HEK293 (cell line): ENCODE measurements at regions not wholly inside any gene's neighbourhood (a gene's known extent, or its start where the extent isn't known, plus 50 kb on each side); places are given as distances from the start of the nearest gene placed in this dataset.

ENCODE experiments used
- CTCF ChIA-PET: fragments of 350-600 bp; formaldehyde crosslinking; extraction: SDS; loops from one replicate; lab custom pipeline; 2021; ENCODE audit warnings: antibody characterized with exemption; lab: Yijun Ruan, JAX
- POLR2A ChIA-PET: fragments of 300-600 bp; formaldehyde crosslinking; extraction: SDS; loops from one replicate; lab custom pipeline; 2020; ENCODE audit warnings: antibody characterized with exemption, inconsistent platforms; lab: Yijun Ruan, JAX
- H3K27ac ChIP-seq: fragments of 200-500 bp; sonication (Bioruptor generic); 2 replicates; pipeline ENCODE4 v1.5.1; 2014; ENCODE audit warnings: low read depth, low read length, control low read depth, inconsistent platforms; ENCODE audit errors: extremely low read depth
- H3K36me3 ChIP-seq, 2 experiments: fragments of 200-500 bp in 1 of 2; sonication (Bioruptor generic) in 1 of 2; 1 replicate in 1 of 2; 2 replicates in 1 of 2; pipeline ENCODE4 v1.5.1; 2014 to 2017; ENCODE audit warnings: inconsistent platforms in 2 of 2, low read length in 2 of 2; ENCODE audit not compliant: control insufficient read depth in 2 of 2, insufficient read depth in 1 of 2
- H3K4me1 ChIP-seq: fragments of 200-500 bp; sonication (Bioruptor generic); 2 replicates; pipeline ENCODE4 v1.5.1; 2014; ENCODE audit warnings: mild to moderate bottlenecking, low read length, inconsistent platforms; ENCODE audit not compliant: control insufficient read depth, insufficient read depth
- H3K4me3 ChIP-seq: 2 replicates; pipeline ENCODE4 v1.5.1; 2011; ENCODE audit warnings: low read depth, mild to moderate bottlenecking, control low read depth, low read length, moderate library complexity
- H3K9me3 ChIP-seq: fragments of 200-500 bp; sonication (Bioruptor generic); 2 replicates; pipeline ENCODE4 v1.5.1; 2014; ENCODE audit warnings: low read depth, low read length, inconsistent platforms; ENCODE audit not compliant: control insufficient read depth, insufficient read depth
- BCL6B ChIP-seq: fragments of 450-650 bp; formaldehyde crosslinking; IDR thresholded peaks from 2 replicates; pipeline ENCODE4 v1.5.1; 2017; ENCODE audit warnings: missing biosample characterization, missing genetic modification characterization
- ELK4 ChIP-seq: IDR thresholded peaks from 2 replicates; pipeline ENCODE4 v1.6.1; 2011; ENCODE audit warnings: mild to moderate bottlenecking, low read depth, low read length, borderline replicate concordance
- GLI2 ChIP-seq: fragments of 450-650 bp; formaldehyde crosslinking; IDR thresholded peaks from 2 replicates; pipeline ENCODE4; 2017; ENCODE audit warnings: missing biosample characterization, missing genetic modification characterization, low read depth, borderline replicate concordance
- GLIS1 ChIP-seq: fragments of 450-650 bp; formaldehyde crosslinking; IDR thresholded peaks from 2 replicates; pipeline ENCODE4 v1.5.1; 2016; ENCODE audit warnings: missing biosample characterization, missing genetic modification characterization
- WT1 ChIP-seq: fragments of 450-650 bp; formaldehyde crosslinking; IDR thresholded peaks from 2 replicates; pipeline ENCODE4 v1.5.1; 2016; ENCODE audit warnings: missing biosample characterization, missing genetic modification characterization
- ZBTB7A ChIP-seq: fragments of 450-650 bp; formaldehyde crosslinking; IDR thresholded peaks from 2 replicates; pipeline ENCODE4 v1.5.1; 2016; ENCODE audit warnings: low read depth, missing biosample characterization, missing genetic modification characterization
- ZNF394 ChIP-seq: fragments of 450-650 bp; formaldehyde crosslinking; IDR thresholded peaks from 2 replicates; pipeline ENCODE4 v1.5.1; 2016; ENCODE audit warnings: missing biosample characterization, missing genetic modification characterization, mild to moderate bottlenecking, moderate library complexity, borderline replicate concordance
- ZNF48 ChIP-seq: fragments of 450-650 bp; formaldehyde crosslinking; IDR thresholded peaks from 2 replicates; pipeline ENCODE4 v1.5.1; 2016; ENCODE audit warnings: missing biosample characterization, missing genetic modification characterization
- ZNF529 ChIP-seq: fragments of 450-650 bp; formaldehyde crosslinking; IDR thresholded peaks from 2 replicates; pipeline ENCODE4 v1.5.1; 2017; ENCODE audit warnings: missing genetic modification characterization, missing biosample characterization; ENCODE audit not compliant: insufficient replicate concordance
- ZNF558 ChIP-seq: fragments of 450-650 bp; formaldehyde crosslinking; IDR thresholded peaks from 2 replicates; pipeline ENCODE4 v1.5.1; 2016; ENCODE audit warnings: missing biosample characterization, missing genetic modification characterization
- ZNF580 ChIP-seq: fragments of 450-650 bp; formaldehyde crosslinking; IDR thresholded peaks from 2 replicates; pipeline ENCODE4 v1.5.1; 2016; ENCODE audit warnings: missing biosample characterization, missing genetic modification characterization
- ZNF664 ChIP-seq: fragments of 450-650 bp; formaldehyde crosslinking; IDR thresholded peaks from 2 replicates; pipeline ENCODE4 v1.5.1; 2016; ENCODE audit warnings: missing biosample characterization, missing genetic modification characterization
- ZNF76 ChIP-seq: fragments of 450-650 bp; formaldehyde crosslinking; IDR thresholded peaks from 2 replicates; pipeline ENCODE4; 2016; ENCODE audit warnings: low read depth, missing biosample characterization, missing genetic modification characterization, borderline replicate concordance
- ZNF785 ChIP-seq: fragments of 450-650 bp; formaldehyde crosslinking; IDR thresholded peaks from 2 replicates; pipeline ENCODE4 v1.5.1; 2016; ENCODE audit warnings: missing biosample characterization, missing genetic modification characterization
- ZSCAN18 ChIP-seq: fragments of 450-650 bp; formaldehyde crosslinking; IDR thresholded peaks from 2 replicates; pipeline ENCODE4 v1.5.1; 2016; ENCODE audit warnings: missing biosample characterization, missing genetic modification characterization
- ZXDB ChIP-seq: fragments of 450-650 bp; formaldehyde crosslinking; IDR thresholded peaks from 2 replicates; pipeline ENCODE4 v1.5.1; 2016; ENCODE audit warnings: missing biosample characterization, missing genetic modification characterization
- TF ChIP-seq, protein P1 (sequence below): fragments of 450-650 bp; formaldehyde crosslinking; IDR thresholded peaks from 2 replicates; pipeline ENCODE4 v1.5.1; 2016; ENCODE audit warnings: missing biosample characterization, missing genetic modification characterization
- TF ChIP-seq, protein P2 (sequence below): fragments of 450-650 bp; formaldehyde crosslinking; IDR thresholded peaks from 2 replicates; pipeline ENCODE4 v1.5.1; 2016; ENCODE audit warnings: missing biosample characterization, missing genetic modification characterization
- TF ChIP-seq, protein P3 (sequence below): fragments of 450-650 bp; formaldehyde crosslinking; IDR thresholded peaks from 2 replicates; pipeline ENCODE4 v1.5.1; 2016; ENCODE audit warnings: missing biosample characterization, missing genetic modification characterization
- TF ChIP-seq, protein P4 (sequence below): fragments of 450-650 bp; formaldehyde crosslinking; IDR thresholded peaks from 2 replicates; pipeline ENCODE4 v1.5.1; 2016; ENCODE audit warnings: missing biosample characterization, missing genetic modification characterization
- TF ChIP-seq, protein P5 (sequence below): fragments of 450-650 bp; formaldehyde crosslinking; IDR thresholded peaks from 2 replicates; pipeline ENCODE4 v1.5.1; 2016; ENCODE audit warnings: missing biosample characterization, missing genetic modification characterization, low read depth

- TF ChIP-seq BCL6B (tag by site-specific recombination): peak; percentile 84
- peak; percentile 59 for TF ChIP-seq WT1
- TF ChIP-seq, protein P1, sequence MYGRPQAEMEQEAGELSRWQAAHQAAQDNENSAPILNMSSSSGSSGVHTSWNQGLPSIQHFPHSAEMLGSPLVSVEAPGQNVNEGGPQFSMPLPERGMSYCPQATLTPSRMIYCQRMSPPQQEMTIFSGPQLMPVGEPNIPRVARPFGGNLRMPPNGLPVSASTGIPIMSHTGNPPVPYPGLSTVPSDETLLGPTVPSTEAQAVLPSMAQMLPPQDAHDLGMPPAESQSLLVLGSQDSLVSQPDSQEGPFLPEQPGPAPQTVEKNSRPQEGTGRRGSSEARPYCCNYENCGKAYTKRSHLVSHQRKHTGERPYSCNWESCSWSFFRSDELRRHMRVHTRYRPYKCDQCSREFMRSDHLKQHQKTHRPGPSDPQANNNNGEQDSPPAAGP (tag by site-specific recombination): no peak
- TF ChIP-seq ZNF529: no peak
- TF ChIP-seq ZXDB (tag by site-specific recombination): no peak
- TF ChIP-seq GLIS1 (tag by site-specific recombination): 0 out of 2 replicates have a peak, but pooled peaks have one; percentile 22
- TF ChIP-seq ZNF664 (tag by site-specific recombination): peak; percentile 75; the same call in 1 of the 2 replicates
- no peak for TF ChIP-seq ELK4
- H3K27ac ChIP-seq: no peak overlapping the region
- ChIA-PET POLR2A (no interaction called here), CTCF (no interaction called here)
- no peaks in the 10 kb centered on the region for H3K4me1 ChIP-seq
- no peaks in the 10 kb centered on the region for H3K9me3 ChIP-seq
- no peaks in the 10 kb centered on the region for H3K36me3 ChIP-seq
- no peak overlapping the region for H3K4me3 ChIP-seq
These were observed 94.8 kb upstream of the SESN3 start for GRCh38 chr11:95325777-95326258.

DNA sequence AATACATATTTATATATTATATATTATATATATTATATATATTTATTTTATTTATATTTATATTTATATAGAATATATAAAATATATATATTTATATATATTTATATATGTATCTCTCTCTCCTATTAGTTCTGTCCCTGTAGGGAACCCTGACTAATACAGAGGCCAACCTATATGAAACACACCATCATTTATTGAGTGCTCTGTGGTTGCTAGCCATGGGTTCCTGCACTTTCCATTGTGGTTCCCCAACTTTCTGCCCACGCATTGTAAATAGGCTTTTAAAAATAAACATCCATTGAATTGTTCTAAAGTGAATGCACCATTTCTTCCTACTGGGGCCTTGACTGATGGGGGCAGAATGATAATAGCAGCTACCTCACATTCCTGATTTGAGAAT lies 93.8 kb upstream of the SESN3 start:
- no peak overlapping the region for H3K4me3 ChIP-seq
- ChIA-PET POLR2A (no interaction called here), CTCF (interaction anchor here (0.6 kb wide), 1 partner anchor 106 kb away, joined by 3 read pairs; no protein-coding TSS in a partner anchor)
- H3K9me3 ChIP-seq: no peaks in the 10 kb centered on the region
- no peaks in the 10 kb centered on the region for H3K4me1 ChIP-seq
- H3K27ac ChIP-seq: no peak overlapping the region
- no peaks in the 10 kb centered on the region for H3K36me3 ChIP-seq
- no peak for TF ChIP-seq ZNF785
- TF ChIP-seq GLI2: no peak
- no peak for TF ChIP-seq ZSCAN18 (tag by site-specific recombination)
- TF ChIP-seq, protein P2, sequence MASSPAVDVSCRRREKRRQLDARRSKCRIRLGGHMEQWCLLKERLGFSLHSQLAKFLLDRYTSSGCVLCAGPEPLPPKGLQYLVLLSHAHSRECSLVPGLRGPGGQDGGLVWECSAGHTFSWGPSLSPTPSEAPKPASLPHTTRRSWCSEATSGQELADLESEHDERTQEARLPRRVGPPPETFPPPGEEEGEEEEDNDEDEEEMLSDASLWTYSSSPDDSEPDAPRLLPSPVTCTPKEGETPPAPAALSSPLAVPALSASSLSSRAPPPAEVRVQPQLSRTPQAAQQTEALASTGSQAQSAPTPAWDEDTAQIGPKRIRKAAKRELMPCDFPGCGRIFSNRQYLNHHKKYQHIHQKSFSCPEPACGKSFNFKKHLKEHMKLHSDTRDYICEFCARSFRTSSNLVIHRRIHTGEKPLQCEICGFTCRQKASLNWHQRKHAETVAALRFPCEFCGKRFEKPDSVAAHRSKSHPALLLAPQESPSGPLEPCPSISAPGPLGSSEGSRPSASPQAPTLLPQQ (tag by site-specific recombination): no peak
- no peak for TF ChIP-seq ZNF394
- TF ChIP-seq, protein P3, sequence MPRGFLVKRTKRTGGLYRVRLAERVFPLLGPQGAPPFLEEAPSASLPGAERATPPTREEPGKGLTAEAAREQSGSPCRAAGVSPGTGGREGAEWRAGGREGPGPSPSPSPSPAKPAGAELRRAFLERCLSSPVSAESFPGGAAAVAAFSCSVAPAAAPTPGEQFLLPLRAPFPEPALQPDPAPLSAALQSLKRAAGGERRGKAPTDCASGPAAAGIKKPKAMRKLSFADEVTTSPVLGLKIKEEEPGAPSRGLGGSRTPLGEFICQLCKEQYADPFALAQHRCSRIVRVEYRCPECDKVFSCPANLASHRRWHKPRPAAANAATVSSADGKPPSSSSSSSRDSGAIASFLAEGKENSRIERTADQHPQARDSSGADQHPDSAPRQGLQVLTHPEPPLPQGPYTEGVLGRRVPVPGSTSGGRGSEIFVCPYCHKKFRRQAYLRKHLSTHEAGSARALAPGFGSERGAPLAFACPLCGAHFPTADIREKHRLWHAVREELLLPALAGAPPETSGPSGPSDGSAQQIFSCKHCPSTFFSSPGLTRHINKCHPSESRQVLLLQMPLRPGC (tag by site-specific recombination): no peak
- no peak for TF ChIP-seq ZNF76 (tag by site-specific recombination)
- TF ChIP-seq ZNF580: no peak
- TF ChIP-seq, protein P4, sequence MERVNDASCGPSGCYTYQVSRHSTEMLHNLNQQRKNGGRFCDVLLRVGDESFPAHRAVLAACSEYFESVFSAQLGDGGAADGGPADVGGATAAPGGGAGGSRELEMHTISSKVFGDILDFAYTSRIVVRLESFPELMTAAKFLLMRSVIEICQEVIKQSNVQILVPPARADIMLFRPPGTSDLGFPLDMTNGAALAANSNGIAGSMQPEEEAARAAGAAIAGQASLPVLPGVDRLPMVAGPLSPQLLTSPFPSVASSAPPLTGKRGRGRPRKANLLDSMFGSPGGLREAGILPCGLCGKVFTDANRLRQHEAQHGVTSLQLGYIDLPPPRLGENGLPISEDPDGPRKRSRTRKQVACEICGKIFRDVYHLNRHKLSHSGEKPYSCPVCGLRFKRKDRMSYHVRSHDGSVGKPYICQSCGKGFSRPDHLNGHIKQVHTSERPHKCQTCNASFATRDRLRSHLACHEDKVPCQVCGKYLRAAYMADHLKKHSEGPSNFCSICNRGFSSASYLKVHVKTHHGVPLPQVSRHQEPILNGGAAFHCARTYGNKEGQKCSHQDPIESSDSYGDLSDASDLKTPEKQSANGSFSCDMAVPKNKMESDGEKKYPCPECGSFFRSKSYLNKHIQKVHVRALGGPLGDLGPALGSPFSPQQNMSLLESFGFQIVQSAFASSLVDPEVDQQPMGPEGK (tag by site-specific recombination): no peak
- TF ChIP-seq ZBTB7A (tag by site-specific recombination): no peak
- TF ChIP-seq ZNF48 (tag by site-specific recombination): no peak
- TF ChIP-seq, protein P5, sequence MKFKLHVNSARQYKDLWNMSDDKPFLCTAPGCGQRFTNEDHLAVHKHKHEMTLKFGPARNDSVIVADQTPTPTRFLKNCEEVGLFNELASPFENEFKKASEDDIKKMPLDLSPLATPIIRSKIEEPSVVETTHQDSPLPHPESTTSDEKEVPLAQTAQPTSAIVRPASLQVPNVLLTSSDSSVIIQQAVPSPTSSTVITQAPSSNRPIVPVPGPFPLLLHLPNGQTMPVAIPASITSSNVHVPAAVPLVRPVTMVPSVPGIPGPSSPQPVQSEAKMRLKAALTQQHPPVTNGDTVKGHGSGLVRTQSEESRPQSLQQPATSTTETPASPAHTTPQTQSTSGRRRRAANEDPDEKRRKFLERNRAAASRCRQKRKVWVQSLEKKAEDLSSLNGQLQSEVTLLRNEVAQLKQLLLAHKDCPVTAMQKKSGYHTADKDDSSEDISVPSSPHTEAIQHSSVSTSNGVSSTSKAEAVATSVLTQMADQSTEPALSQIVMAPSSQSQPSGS (tag by site-specific recombination): no peak
- TF ChIP-seq ZNF558 (tag by site-specific recombination): no peak
